Stimulated activated CD4-positive, alpha-beta T cell treated with anti-CD3 and anti-CD28 coated beads, Interleukin-2, amount 100 ng/mL, for 24 hours (primary cell): ENCODE measurements at regions not wholly inside any gene's neighbourhood (a gene's known extent, or its start where the extent isn't known, plus 50 kb on each side); places are given as distances from the start of the nearest gene placed in this dataset.
"Not testable (repeated sequence)": the region's sequence is repeated elsewhere in the genome, so short reads cannot be mapped to it uniquely, and the experiment has no call there.

ENCODE experiments used
- DNase-seq, 2 donors: peaks; one replicate each; pipeline ENCODE4 v3.0.0-alpha.2; 2020

- DNase-seq = no peak
These were observed 613.6 kb downstream of the UTRN start for GRCh38 chr6:144898741-144899140.

- no peak for DNase-seq
These were observed 614.0 kb downstream of the UTRN start for GRCh38 chr6:144899161-144899560.

DNA sequence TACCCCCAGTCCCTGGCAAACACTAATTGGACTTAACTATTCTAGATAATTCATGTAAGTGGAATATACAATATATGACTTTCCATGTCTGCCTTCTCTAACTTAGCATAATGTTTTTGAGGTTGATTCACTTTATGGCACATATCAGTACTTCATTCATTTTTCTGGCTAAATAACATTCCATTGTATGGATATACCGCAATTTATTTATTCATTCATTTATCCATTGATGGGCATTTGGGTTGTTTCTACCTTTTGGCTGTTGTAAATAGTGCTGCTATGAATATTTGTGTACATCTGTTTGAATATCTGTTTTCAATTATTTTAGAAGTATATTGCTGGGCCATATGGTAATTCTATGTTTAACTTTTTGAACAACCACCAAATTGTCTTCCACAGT, 616.3 kb downstream of the UTRN start:
- DNase-seq = no peak

GRCh38 chr6:144908004-144908403, 622.9 kb downstream of the UTRN start:
- no peak for DNase-seq

DNA sequence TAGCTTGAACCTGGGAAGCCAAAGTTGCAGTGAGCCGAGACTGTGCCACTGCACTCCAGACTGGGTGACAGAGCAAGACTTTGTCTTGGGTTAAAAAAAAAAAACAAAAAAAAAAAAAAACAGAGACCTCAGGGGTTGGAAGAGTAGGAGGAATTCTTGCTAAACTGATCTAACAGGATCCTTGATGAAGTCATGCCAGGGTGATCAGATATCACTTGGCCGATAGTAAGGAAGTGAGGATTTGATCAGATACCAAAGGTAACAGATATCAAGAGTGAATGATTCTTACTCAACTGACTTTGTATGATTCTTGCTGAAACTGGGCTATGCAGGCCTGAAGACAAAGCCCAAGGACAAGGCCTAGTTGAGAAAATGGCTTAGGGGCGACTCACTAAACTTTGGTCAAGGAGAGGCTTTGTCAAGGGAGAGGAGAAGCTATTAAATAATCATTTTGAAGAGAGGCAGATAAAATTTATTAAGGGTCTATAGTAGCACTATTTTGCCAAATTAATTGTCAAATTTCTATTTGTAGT, 624.7 kb downstream of the UTRN start:
- no peak for DNase-seq

GRCh38 chr6:144911322-144911721, 626.2 kb downstream of the UTRN start:
- no peak for DNase-seq

GRCh38 chr6:144912474-144912873, 627.3 kb downstream of the UTRN start:
- no peak for DNase-seq

DNA sequence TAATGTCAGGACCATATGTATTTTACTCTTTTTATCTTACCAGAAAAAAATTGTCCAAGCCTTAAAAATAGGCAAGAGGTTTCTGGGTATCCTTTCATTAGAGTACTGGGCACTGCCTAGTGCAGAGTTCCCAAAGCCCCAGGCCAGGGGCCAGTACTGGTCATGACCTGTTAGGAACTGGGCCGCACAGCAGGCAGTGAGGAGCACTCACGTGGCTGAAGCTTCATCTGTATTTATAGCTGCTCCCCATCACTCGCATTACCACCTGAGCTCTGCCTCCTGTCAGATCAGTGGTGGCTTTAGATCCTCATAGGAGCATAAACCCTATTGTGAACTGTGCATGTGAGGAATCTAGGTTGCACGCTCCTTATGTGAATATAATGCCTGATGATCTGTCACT, 632.9 kb downstream of the UTRN start:
- DNase-seq = no peak

DNA sequence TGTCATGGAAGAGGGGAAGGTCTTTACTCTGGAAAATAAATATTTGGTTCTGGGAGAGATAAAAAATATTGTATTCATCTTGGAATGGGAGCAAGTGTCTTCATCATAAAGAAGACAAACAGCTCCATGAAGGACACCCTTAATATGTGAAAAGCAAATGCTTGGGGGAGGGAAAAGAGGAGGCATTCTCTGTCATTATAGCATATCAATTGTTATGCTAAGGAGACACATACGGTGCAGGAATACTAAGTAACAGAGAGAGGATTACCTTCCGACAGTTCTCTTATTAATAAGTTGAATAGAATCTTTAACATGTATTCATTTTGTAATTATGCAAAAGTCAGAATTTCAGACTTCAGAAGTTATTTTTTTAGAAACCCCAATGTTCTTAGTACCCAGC, 634.4 kb downstream of the UTRN start:
- no peak for DNase-seq

- no peak for DNase-seq
These were observed 635.3 kb downstream of the UTRN start for GRCh38 chr6:144920391-144920961.

GRCh38 chr6:144921206-144921975, 636.3 kb downstream of the UTRN start:
- DNase-seq = no peak

DNA sequence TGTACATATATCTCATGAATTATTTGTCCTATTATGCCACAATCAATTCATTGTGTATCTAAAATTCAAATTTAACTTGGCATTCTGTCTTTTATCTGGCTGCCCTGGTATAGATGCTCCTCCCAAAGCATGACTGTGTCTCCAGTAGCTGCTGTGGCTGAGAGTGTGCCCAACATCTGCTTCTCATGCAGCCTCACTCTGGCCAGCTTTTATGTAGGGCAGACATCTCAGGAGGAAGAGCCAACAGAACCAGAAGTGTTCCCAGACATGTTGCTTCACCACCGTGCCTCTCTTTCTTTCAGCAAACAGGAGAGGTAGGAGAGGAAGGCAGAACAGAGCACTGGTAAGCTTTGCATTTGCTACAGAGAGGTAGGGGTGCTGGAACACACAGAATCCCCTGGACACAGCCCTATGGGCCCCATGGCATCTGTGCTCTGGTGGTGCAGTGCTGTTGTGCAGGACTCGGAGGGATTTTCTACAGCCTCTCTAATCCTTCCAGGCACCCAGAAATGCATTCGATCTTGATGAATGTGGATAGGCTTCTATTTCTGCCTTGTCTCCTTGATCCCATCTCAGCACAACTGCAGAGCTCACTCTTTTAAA, 637.1 kb downstream of the UTRN start:
- no peak for DNase-seq

DNA sequence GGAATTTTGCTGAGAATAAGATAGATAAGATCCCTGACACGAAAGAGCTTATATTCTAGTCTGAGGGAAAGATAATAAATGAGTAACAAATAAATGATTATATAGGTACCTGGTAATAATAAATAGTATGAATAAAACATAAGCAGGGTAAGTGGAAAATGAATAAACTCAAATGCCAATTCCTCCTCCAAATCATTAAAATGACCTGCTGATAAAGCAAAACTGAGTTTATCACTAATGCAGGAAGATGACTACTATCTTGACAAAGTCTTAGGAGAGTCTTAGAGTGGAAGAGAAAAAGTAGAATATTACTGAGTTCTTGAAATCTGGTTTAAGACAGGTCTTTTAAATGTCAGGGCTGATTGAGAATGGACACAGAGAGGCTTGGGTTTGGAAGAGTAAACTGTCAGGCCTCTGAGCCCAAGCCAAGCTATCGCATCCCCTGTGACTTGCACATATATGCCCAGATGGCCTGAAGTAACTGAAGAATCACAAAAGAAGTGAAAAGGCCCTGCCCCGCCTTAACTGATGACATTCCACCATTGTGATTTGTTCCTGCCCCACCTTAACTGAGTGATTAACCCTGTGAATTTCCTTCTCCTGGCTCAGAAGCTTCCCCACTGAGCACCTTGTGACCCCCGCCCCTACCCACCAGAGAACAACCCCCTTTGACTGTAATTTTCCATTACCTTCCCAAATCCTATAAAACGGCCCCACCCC, 637.8 kb downstream of the UTRN start:
- DNase-seq = not testable (repeated sequence)

DNA sequence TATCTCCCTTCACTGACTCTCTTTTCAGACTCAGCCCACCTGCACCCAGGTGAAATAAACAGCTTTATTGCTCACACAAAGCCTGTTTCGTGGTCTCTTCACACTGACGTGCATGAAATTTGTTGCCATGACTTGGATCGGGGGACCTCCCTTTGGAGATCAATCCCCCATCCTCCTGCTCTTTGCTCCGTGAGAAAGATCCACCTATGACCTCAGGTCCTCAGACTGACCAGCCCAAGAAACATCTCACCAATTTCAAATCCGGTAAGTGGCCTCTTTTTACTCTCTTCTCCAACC, 638.3 kb downstream of the UTRN start:
- DNase-seq = not testable (repeated sequence)

GRCh38 chr6:144928847-144929246, 643.7 kb downstream of the UTRN start:
- DNase-seq = no peak

- DNase-seq = no peak
These were observed 644.1 kb downstream of the UTRN start for GRCh38 chr6:144929262-144929661.

DNA sequence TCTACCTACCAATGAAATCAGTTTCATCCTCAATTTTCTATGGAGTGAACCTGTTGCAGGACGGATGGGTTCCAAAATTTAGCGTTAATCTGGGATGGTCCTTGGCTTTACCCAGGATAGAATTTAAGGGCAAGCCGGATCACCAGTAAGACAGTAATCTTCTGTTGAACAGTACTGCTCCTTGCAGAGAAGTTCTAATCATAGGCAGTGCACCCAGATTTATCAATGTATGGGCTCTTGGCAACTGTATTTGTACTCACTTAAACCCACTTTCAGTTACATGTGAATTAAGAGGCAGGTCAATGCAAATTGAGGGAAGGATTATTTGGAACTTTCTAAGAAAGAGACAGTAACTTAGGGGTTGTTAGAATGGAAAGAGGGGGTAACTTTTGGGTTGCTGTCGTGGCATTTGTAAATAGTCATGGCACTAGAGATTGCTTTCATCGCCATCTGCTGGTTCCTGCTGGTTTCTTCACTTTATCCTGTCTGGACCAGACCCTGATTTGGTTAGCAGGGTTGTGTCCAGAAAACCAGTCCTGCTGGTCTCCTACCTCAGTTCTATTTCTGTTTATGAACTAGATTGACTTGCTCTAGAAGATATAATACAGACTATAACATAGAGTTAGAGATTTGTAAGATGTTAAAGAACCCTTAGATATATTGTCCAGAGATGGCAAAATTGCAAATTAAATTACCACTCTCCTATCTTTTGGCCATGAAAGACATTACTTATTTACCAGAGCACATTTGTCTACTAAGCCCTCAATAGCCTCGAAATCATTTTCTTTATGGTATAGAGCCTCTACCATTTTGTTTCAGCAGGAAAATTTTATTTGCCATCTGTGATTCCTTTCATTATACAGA, 646.3 kb downstream of the UTRN start:
- DNase-seq = peak; percentile 28 to 37

DNA sequence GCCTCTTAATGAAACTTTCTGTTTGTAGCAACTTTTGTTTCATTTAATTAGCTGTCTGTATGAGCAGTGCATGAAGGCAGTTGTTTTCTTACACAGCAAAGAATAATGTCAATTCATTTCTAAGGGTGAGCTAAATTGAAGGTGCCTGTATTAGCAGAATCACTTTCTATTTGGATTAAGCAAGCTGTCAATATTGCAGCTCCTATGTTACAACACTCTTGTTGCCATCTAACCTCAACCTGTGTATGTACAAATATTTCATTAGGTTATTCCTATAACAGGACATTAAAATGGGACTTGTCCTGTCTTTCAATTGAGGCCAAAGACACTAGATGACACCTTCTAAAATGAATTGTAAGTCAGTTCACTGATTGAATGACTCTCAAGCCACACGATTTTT, 647.5 kb downstream of the UTRN start:
- no peak for DNase-seq

GRCh38 chr6:144935181-144935580, 650.0 kb downstream of the UTRN start:
- no peak for DNase-seq

GRCh38 chr6:144935661-144936060, 650.5 kb downstream of the UTRN start:
- no peak for DNase-seq

DNA sequence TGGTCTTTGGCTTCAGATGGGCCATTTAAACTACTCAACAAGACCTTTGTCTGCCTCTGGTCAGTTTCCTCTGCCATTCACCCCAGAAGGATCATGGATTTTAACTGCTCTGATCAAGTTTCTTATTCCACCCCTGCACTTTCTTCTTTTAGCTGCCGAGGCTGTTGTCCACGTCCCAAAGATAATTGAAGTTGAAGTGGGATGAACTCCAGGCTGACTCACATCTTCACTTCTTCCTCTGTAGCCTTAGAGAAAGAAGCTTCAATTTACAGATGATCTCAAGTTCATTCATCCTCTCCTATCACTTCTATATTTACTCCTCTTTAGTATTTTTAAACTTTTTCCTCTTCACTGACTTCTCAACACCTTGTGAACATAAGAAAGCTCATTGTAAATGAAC, 651.6 kb downstream of the UTRN start:
- no peak for DNase-seq

DNA sequence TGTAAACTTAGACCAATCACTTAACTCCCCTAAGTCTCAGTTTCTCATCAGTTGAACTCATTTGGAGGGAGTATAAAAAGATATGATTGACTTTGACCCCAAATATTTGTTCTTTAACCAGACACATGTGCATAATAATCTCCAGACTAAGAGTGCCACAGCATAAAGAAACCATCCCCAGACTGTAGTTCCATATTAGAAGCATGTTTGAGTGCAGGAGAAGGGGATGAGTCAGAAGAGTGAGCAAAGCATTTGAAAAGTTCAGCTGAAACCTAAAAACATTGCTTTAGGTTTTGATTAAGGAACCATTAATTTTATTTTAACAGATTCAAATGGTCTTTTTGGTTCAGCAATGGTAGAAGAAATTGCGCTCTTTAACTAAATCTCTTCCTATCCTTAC, 654.8 kb downstream of the UTRN start:
- DNase-seq = no peak

GRCh38 chr6:144944106-144944505, 659.0 kb downstream of the UTRN start:
- DNase-seq = no peak
